ENCODE measurements at regions not wholly inside any gene's neighbourhood (a gene's known extent, or its start where the extent isn't known, plus 50 kb on each side); places are given as distances from the start of the nearest gene placed in this dataset.

- TF ChIP-seq CTCF (IDR thresholded peaks at IDR 0.05) (no peak), POLR2A (IDR thresholded peaks at IDR 0.05) (no peak)
Measured at GRCh38 chr3:43996379-43997301, 245.0 kb upstream of the TOPAZ1 start.
